ENCODE measurements at regions not wholly inside any gene's neighbourhood (a gene's known extent, or its start where the extent isn't known, plus 50 kb on each side); places are given as distances from the start of the nearest gene placed in this dataset.

DNA sequence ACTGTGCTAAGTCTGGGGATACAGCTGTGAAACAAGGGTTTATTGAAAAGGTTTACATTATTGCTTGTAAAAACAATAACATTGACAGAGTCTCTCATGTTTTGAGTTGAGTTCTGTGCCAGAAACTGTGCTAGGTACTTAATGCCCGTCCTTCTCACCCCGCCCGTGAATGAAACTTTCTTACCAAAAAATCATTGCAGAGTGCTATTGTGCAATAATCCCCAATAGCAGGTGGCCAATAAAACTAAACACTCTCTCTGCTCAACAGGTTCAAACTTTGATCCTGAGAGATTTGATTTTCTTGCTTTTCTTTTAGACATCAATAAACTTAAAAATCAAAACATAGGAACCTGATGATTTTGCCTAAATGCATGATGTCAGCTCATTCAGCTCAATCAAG is 441.6 kb downstream of the HAPSTR1 start:
- H3K27ac ChIP-seq (ENCODE audit: low read depth in 1 of 2, low read length in 2 of 2): no peak overlapping the region
- WGBS: 30% methylated on average over 3 of the region's 3 CpGs
- H3K4me3 ChIP-seq (ENCODE audit: low read depth in 1 of 3, low read length in 3 of 3): no peak overlapping the region
- no peak overlapping the region for H3K9ac ChIP-seq (ENCODE audit: low read depth in 1 of 2, low read length in 2 of 2)
- TF ChIP-seq, protein P1, sequence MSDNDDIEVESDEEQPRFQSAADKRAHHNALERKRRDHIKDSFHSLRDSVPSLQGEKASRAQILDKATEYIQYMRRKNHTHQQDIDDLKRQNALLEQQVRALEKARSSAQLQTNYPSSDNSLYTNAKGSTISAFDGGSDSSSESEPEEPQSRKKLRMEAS (IDR thresholded peaks at IDR 0.05): peak; percentile 46
- TF ChIP-seq FOXA1 (IDR thresholded peaks at IDR 0.05) (no peak), HNF4A (conservative IDR thresholded peaks at IDR 0.05) (peak in 1 of 2 donors; percentile 68), SP1 (IDR thresholded peaks at IDR 0.05) (peak; percentile 18), RXRA (IDR thresholded peaks at IDR 0.05) (peak in 1 of 2 donors; percentile 50), RAD21 (IDR thresholded peaks at IDR 0.05) (peak in 1 of 2 donors; percentile 25), ZBTB33 (IDR thresholded peaks at IDR 0.05) (peak; percentile 56), EGR1 (IDR thresholded peaks at IDR 0.05; ENCODE audit: low read depth in 2 of 2) (no peak), YY1 (IDR thresholded peaks at IDR 0.05) (peak; percentile 17), GABPA (IDR thresholded peaks at IDR 0.05 in 1 of 2, conservative IDR thresholded peaks at IDR 0.05 in 1 of 2) (no peak)
- TF ChIP-seq, protein P2, sequence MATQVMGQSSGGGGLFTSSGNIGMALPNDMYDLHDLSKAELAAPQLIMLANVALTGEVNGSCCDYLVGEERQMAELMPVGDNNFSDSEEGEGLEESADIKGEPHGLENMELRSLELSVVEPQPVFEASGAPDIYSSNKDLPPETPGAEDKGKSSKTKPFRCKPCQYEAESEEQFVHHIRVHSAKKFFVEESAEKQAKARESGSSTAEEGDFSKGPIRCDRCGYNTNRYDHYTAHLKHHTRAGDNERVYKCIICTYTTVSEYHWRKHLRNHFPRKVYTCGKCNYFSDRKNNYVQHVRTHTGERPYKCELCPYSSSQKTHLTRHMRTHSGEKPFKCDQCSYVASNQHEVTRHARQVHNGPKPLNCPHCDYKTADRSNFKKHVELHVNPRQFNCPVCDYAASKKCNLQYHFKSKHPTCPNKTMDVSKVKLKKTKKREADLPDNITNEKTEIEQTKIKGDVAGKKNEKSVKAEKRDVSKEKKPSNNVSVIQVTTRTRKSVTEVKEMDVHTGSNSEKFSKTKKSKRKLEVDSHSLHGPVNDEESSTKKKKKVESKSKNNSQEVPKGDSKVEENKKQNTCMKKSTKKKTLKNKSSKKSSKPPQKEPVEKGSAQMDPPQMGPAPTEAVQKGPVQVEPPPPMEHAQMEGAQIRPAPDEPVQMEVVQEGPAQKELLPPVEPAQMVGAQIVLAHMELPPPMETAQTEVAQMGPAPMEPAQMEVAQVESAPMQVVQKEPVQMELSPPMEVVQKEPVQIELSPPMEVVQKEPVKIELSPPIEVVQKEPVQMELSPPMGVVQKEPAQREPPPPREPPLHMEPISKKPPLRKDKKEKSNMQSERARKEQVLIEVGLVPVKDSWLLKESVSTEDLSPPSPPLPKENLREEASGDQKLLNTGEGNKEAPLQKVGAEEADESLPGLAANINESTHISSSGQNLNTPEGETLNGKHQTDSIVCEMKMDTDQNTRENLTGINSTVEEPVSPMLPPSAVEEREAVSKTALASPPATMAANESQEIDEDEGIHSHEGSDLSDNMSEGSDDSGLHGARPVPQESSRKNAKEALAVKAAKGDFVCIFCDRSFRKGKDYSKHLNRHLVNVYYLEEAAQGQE (IDR thresholded peaks at IDR 0.05): no peak
- TF ChIP-seq, protein P3, sequence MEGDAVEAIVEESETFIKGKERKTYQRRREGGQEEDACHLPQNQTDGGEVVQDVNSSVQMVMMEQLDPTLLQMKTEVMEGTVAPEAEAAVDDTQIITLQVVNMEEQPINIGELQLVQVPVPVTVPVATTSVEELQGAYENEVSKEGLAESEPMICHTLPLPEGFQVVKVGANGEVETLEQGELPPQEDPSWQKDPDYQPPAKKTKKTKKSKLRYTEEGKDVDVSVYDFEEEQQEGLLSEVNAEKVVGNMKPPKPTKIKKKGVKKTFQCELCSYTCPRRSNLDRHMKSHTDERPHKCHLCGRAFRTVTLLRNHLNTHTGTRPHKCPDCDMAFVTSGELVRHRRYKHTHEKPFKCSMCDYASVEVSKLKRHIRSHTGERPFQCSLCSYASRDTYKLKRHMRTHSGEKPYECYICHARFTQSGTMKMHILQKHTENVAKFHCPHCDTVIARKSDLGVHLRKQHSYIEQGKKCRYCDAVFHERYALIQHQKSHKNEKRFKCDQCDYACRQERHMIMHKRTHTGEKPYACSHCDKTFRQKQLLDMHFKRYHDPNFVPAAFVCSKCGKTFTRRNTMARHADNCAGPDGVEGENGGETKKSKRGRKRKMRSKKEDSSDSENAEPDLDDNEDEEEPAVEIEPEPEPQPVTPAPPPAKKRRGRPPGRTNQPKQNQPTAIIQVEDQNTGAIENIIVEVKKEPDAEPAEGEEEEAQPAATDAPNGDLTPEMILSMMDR (IDR thresholded peaks at IDR 0.05; ENCODE audit: low read depth, low read length, missing input control): no peak
- DNase-seq (ENCODE audit: low spot score): no peak
- H3K27me3 ChIP-seq (ENCODE audit: control insufficient read depth in 4 of 4, insufficient read depth in 4 of 4, low read length in 3 of 4): no peaks in the 10 kb centered on the region
- H3K36me3 ChIP-seq (ENCODE audit: control insufficient read depth in 4 of 4, insufficient read depth in 3 of 4, low read depth in 1 of 4, low read length in 3 of 4): no peaks in the 10 kb centered on the region
- no peaks in the 10 kb centered on the region for H3K9me3 ChIP-seq (ENCODE audit: control insufficient read depth in 4 of 4, low read length in 3 of 4)
- peaks cover 3 to 23% (median 13%) of the 10 kb centered on the region in 4 donors for H3K4me1 ChIP-seq (ENCODE audit: control insufficient read depth in 4 of 4, insufficient read depth in 4 of 4, low read length in 3 of 4)

DNA sequence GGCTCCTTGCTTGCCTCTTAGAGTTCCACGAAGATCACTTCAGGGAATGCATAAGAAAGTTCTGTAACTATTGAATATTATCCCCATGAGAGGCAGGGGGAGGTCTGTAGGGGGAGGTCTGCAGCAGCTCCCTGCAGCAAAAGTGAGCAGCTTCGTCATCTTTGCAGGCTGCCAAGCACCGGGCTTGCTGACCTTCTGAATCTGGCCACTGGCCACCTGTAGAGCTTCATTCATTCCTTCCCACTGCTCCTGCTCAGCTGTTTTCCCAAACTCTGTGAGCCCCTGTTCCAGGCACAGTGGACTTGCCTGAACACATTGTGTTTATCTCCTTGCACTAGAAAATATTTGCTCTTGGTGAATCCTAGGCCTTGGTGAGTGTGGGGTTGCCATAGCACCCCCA is 443.3 kb downstream of the HAPSTR1 start:
- H3K36me3 ChIP-seq (ENCODE audit: control insufficient read depth in 4 of 4, insufficient read depth in 3 of 4, low read depth in 1 of 4, low read length in 3 of 4): no peaks in the 10 kb centered on the region
- H3K9me3 ChIP-seq (ENCODE audit: control insufficient read depth in 4 of 4, low read length in 3 of 4): no peaks in the 10 kb centered on the region
- H3K27ac ChIP-seq (ENCODE audit: low read depth in 1 of 2, low read length in 2 of 2): no peak overlapping the region
- WGBS: 53% methylated on average over 3 of the region's 3 CpGs
- DNase-seq (ENCODE audit: low spot score): no peak
- peaks cover 3 to 31% (median 14%) of the 10 kb centered on the region in 4 donors for H3K4me1 ChIP-seq (ENCODE audit: control insufficient read depth in 4 of 4, insufficient read depth in 4 of 4, low read length in 3 of 4)
- H3K27me3 ChIP-seq (ENCODE audit: control insufficient read depth in 4 of 4, insufficient read depth in 4 of 4, low read length in 3 of 4): no peaks in the 10 kb centered on the region
- H3K9ac ChIP-seq (ENCODE audit: low read depth in 1 of 2, low read length in 2 of 2): no peak overlapping the region
- no peak overlapping the region for H3K4me3 ChIP-seq (ENCODE audit: low read depth in 1 of 3, low read length in 3 of 3)
- TF ChIP-seq, protein P3 (IDR thresholded peaks at IDR 0.05; ENCODE audit: low read depth, low read length, missing input control): no peak
- TF ChIP-seq JUND (IDR thresholded peaks at IDR 0.05) (no peak), TAF1 (conservative IDR thresholded peaks at IDR 0.05) (no peak), GABPA (IDR thresholded peaks at IDR 0.05 in 1 of 2, conservative IDR thresholded peaks at IDR 0.05 in 1 of 2) (no peak), FOXA1 (IDR thresholded peaks at IDR 0.05) (no peak), RXRA (IDR thresholded peaks at IDR 0.05) (no peak), SP1 (IDR thresholded peaks at IDR 0.05) (no peak)
- TF ChIP-seq, protein P1 (IDR thresholded peaks at IDR 0.05): no peak

Data from liver (tissue), 8 donors.